ENCODE measurements at regions not wholly inside any gene's neighbourhood (a gene's known extent, or its start where the extent isn't known, plus 50 kb on each side); places are given as distances from the start of the nearest gene placed in this dataset.
"Not testable (repeated sequence)": the region's sequence is repeated elsewhere in the genome, so short reads cannot be mapped to it uniquely, and the experiment has no call there.

DNA sequence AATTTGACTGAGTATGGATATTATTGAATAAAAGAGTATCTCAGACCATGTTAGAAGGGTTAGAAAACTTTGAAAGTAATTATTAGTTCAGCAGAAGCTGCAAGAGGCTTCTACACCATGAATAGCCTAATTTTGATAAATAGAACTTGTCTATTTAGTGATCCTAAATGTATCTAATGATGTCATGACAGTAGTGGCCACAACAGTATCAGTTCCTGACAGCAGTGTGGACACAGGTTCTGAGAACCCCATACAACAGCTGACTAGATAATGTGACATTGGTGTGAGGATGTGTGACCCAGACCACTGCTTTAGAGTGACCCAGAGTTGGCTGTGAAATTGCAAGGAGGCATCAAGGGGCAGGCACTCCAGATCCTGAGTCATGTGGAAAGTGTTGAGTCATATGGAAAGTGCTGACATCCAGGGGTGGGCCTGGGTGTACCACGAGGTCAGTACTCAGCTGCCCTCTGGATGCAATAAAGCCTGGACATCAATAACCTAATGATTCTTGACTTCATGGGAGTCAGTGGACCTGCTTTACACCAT, 754.7 kb downstream of the DHX35 start:
- TF ChIP-seq CTCF (IDR thresholded peaks at IDR 0.05) (no peak), POLR2A (IDR thresholded peaks at IDR 0.05) (no peak), POLR2AphosphoS5 (IDR thresholded peaks at IDR 0.05; ENCODE audit: insufficient read depth in 1 of 2, low read depth in 1 of 2) (no peak)
- no peaks in the 10 kb centered on the region for H3K9me3 ChIP-seq
- intact Hi-C loops (cut with DNase I) = no loop called here

GRCh38 chr20:39713076-39713840, 751.1 kb downstream of the DHX35 start:
- Histone ChIP-seq H3K4me1 (no peaks in the 10 kb centered on the region), H3K27me3 (no peaks in the 10 kb centered on the region), H3K27ac (no peak overlapping the region), H3K9me3 (no peaks in the 10 kb centered on the region), H3K36me3 (no peaks in the 10 kb centered on the region), H3K4me3 (no peak overlapping the region)
- TF ChIP-seq POLR2A (IDR thresholded peaks at IDR 0.05) (no peak), CTCF (IDR thresholded peaks at IDR 0.05) (no peak), POLR2AphosphoS5 (IDR thresholded peaks at IDR 0.05; ENCODE audit: insufficient read depth in 1 of 2, low read depth in 1 of 2) (no peak)
- DNase-seq (ENCODE audit: extremely low spot score in 2 of 2) = no peak
- intact Hi-C loops (cut with DNase I) = no loop called here

More for the DNA sequence above, 754.7 kb downstream of the DHX35 start:
- no peaks in the 10 kb centered on the region for H3K27me3 ChIP-seq
- H3K36me3 ChIP-seq = no peaks in the 10 kb centered on the region
- DNase-seq (ENCODE audit: extremely low spot score in 2 of 2) = no peak
- H3K27ac ChIP-seq = no peak overlapping the region
- H3K4me3 ChIP-seq = no peak overlapping the region
- no peaks in the 10 kb centered on the region for H3K4me1 ChIP-seq

DNA sequence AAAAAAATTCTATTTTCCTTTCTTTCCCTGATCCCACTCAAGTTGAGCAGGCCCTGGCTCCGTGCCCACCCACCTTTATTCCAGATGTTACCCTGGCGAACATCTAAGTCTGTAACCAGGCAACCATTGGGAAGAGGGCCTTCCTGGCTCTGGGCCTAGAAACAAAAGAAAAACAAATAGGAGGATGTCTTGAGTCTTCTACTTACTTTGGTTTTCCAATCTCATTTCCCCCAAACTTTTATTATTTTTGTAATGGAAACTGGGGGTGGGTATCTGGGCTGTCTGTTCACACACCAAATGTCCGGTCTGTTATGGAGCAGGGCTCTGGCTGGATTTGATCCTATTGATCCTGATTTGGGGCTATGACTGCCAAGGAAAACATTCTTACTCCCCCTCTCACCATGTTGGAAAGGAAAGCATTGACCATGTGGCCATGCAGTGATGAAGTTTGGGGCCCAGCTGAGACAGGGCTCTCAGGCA, 744.1 kb downstream of the DHX35 start:
- Histone ChIP-seq H3K27me3 (no peaks in the 10 kb centered on the region), H3K27ac (no peak overlapping the region), H3K4me1 (peaks cover 6% of the 10 kb centered on the region), H3K9me3 (no peaks in the 10 kb centered on the region), H3K4me3 (no peak overlapping the region), H3K36me3 (no peaks in the 10 kb centered on the region)
- no peak for TF ChIP-seq POLR2A (IDR thresholded peaks at IDR 0.05)
- TF ChIP-seq CTCF (IDR thresholded peaks at IDR 0.05) = no peak
- no peak for TF ChIP-seq POLR2AphosphoS5 (IDR thresholded peaks at IDR 0.05; ENCODE audit: insufficient read depth in 1 of 2, low read depth in 1 of 2)
- intact Hi-C loops (cut with DNase I) = no loop called here
- no peak for DNase-seq (ENCODE audit: extremely low spot score in 2 of 2)

DNA sequence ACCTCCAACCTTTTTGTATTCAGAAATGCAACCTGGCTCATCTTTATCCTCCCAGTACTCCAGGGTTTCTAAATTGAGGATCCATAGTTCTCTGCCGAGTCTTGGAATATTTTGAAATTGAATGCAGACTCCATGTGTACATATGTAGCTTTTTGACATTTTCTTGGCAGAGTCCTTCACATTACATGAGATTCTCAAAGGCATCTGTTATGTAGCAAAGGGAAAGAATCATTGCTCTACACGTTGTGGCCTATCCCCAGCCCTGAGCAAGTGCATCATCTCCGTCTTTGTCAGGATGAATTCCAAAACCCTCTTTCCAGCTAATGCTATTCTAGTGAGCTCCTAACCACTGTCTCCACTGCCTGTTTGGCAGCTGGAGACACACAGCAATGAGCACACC, 742.9 kb downstream of the DHX35 start:
- no peak for TF ChIP-seq CTCF (IDR thresholded peaks at IDR 0.05)
- no peak for TF ChIP-seq POLR2AphosphoS5 (IDR thresholded peaks at IDR 0.05; ENCODE audit: insufficient read depth in 1 of 2, low read depth in 1 of 2)
- no peak for TF ChIP-seq POLR2A (IDR thresholded peaks at IDR 0.05)
- Histone ChIP-seq H3K27me3 (no peaks in the 10 kb centered on the region), H3K4me3 (no peak overlapping the region), H3K9me3 (no peaks in the 10 kb centered on the region), H3K27ac (no peak overlapping the region), H3K36me3 (no peaks in the 10 kb centered on the region), H3K4me1 (peaks cover 6% of the 10 kb centered on the region)
- intact Hi-C loops (cut with DNase I) = no loop called here
- DNase-seq (ENCODE audit: extremely low spot score in 2 of 2) = no peak

GRCh38 chr20:39703357-39703756, 741.2 kb downstream of the DHX35 start:
- DNase-seq (ENCODE audit: extremely low spot score in 2 of 2); H3K36me3 ChIP-seq; H3K9me3 ChIP-seq; H3K27ac ChIP-seq; H3K4me1 ChIP-seq; H3K4me3 ChIP-seq; H3K27me3 ChIP-seq; intact Hi-C loops (cut with DNase I): not testable (repeated sequence)
